AG04449 (cell line): ENCODE measurements at regions not wholly inside any gene's neighbourhood (a gene's known extent, or its start where the extent isn't known, plus 50 kb on each side); places are given as distances from the start of the nearest gene placed in this dataset.

Experiments
- CTCF ChIA-PET: fragments of 350-600 bp; formaldehyde crosslinking; extraction: SDS; loops from one replicate; lab custom pipeline; 2021; ENCODE audit warnings: antibody characterized with exemption; lab: Yijun Ruan, JAX
- POLR2A ChIA-PET: fragments of 400-600, 350-600 bp; formaldehyde crosslinking; extraction: SDS; loops from one replicate; lab custom pipeline; 2020; ENCODE audit warnings: antibody characterized with exemption, inconsistent platforms; lab: Yijun Ruan, JAX
- DNase-seq: peaks from one replicate; pipeline ENCODE4 v3.0.0-alpha.2; 2010; ENCODE audit warnings: low read depth, low spot score
- H3K4me3 ChIP-seq: 2 replicates; pipeline ENCODE4 v1.5.1; 2011; ENCODE audit warnings: low read depth, mild to moderate bottlenecking, control low read depth, low read length
- TF ChIP-seq, protein P1 (sequence below): IDR thresholded peaks from one replicate; pipeline ENCODE4 v1.5.1; 2011; ENCODE audit warnings: mild to moderate bottlenecking, moderate library complexity, low read length, control low read depth, inconsistent platforms; ENCODE audit not compliant: insufficient read depth; ENCODE audit errors: missing control alignments

DNA sequence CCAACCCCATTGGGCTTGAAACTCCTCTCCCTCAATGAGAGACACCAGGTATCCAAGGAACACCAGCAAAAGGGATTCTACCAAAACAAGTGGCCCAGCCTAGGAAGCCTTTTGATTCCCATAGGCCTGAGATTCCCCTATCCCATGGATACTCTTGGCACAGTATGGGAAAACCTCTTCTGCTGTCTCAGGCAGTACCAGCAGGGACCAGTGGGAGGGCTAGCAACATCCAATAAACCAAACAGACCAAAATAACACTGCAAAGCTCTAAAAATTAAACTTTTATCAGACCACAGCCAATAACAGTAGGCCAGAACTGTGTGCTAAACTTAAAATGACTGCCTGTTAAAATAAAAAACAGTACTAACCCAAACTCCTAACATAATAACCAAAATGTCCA is 153.9 kb upstream of the CES5A start:
- TF ChIP-seq, protein P1, sequence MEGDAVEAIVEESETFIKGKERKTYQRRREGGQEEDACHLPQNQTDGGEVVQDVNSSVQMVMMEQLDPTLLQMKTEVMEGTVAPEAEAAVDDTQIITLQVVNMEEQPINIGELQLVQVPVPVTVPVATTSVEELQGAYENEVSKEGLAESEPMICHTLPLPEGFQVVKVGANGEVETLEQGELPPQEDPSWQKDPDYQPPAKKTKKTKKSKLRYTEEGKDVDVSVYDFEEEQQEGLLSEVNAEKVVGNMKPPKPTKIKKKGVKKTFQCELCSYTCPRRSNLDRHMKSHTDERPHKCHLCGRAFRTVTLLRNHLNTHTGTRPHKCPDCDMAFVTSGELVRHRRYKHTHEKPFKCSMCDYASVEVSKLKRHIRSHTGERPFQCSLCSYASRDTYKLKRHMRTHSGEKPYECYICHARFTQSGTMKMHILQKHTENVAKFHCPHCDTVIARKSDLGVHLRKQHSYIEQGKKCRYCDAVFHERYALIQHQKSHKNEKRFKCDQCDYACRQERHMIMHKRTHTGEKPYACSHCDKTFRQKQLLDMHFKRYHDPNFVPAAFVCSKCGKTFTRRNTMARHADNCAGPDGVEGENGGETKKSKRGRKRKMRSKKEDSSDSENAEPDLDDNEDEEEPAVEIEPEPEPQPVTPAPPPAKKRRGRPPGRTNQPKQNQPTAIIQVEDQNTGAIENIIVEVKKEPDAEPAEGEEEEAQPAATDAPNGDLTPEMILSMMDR, result no peak
- ChIA-PET POLR2A (no interaction called here), CTCF (no interaction called here)
- no peak overlapping the region for H3K4me3 ChIP-seq
- DNase-seq, result no peak

DNA sequence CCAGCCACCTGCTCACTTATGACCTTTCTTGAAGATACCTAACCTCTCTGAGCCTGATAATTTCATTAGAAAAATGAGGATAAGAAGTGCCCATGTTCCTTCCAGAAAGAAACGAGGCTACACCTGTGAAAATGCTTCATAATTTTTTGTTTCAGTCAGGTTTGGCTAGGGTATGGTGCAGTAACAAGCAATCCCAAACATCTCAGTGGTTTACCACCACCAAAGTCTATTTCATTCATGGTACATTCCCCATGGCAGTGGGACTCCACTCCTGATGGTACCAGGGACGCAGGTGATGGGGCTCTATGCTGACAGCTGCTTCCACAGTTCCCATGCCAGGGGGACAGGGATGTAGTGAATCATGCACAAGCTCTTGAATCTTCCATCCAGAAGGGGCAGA is 147.6 kb upstream of the CES5A start:
- DNase-seq, result no peak
- CTCF ChIA-PET, result no interaction called here
- H3K4me3 ChIP-seq, result no peak overlapping the region
- POLR2A ChIA-PET, result no interaction called here
- TF ChIP-seq, protein P1, result no peak

DNA sequence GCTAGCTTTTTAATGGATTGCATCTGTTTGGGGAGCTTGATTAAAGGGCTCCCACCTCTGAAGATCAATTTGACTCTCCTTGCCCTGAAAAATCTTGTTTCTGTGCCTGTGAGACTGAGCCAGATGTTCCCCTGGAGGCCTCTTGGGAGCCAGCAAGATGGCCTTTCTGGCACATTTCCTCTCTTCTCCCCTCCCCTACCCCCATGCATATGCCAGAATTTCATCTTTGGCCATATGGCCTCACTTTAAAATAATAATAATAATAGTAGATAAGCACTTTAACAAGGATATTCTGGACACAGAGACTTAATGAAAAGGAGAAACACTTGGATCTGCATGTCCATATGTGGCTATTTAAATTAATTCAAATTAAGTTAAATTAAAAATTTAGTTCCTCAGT is 144.1 kb upstream of the CES5A start:
- CTCF ChIA-PET, result no interaction called here
- POLR2A ChIA-PET, result no interaction called here
- DNase-seq, result no peak
- TF ChIP-seq, protein P1, result no peak
- H3K4me3 ChIP-seq, result no peak overlapping the region

DNA sequence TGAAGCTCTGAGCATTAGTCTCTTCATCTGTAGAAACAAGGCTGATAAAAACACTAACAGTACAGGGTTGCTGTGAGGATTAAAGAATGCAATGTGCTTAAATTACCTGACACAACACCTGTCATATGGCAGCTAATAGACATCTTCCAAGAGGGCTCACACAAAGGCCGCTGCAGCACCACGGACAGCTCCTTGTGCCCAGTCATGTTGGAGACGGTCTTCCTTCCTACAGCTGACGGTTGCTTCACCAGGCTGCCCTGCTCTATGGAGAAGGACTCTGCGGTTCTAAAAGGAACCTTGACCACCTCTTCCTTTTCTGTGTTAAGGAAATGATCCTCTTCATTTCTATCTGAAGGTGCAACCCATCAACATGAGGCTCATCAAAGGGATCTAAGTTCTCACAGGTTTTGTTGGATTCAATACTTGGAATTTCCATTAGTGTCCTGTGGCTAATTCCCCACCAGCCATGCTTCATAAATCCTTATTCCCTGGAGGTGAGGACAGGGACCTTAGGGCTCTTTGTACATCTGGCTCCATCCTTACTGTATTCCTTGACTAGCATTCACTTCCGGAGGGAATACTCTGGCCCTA is 138.9 kb upstream of the CES5A start:
- TF ChIP-seq, protein P1, result no peak
- CTCF ChIA-PET, result no interaction called here
- POLR2A ChIA-PET, result no interaction called here
- DNase-seq, result no peak
- no peak overlapping the region for H3K4me3 ChIP-seq

DNA sequence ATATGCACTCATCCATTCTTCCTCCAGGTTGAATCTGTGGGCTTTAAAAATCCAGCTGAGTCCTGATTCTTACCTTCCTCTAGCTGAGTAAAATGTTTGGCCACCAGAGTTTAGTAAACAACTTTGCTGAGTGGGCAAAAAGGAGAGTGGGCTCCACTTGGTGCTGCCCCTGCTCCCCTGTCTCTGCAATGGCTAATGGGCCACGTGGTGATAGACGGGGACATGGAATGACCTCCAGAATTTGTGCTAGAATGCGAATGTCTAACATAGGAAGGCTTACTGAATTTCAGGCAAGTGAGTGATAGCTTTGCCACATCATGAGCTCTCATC is 137.3 kb upstream of the CES5A start:
- no peak overlapping the region for H3K4me3 ChIP-seq
- DNase-seq, result no peak
- TF ChIP-seq, protein P1, result no peak
- ChIA-PET POLR2A (no interaction called here), CTCF (no interaction called here)

DNA sequence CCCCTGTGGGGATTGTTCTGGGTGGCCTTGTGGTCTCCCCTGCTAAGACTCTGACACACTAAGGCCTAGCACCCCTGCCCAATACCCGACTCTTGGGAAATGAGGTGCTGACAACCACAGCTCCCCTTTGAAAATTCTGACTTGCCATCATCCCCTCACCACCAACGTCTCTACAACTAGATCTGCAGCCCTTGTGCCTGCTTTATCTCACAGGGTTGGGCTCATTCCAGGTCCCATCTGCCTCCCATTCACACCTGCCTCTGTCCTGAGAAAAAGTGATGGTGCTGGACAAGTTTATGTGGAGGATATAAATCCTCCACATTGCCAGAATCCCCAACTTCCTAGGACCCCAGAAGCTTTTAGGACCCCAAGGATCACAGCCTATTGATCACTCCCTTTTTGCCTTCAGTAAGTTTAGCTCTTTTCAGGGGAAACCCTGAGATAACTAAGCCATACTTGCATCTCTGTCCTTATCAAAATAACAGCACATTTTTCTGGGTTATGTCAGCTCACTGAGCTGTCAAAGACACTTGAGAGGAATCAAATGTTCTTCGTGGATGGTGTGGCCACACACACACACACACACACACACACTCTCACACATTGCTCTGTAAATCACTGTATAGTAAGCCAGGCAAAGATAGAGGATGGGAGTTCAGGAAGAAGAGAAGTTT is 136.8 kb upstream of the CES5A start:
- ChIA-PET CTCF (interaction anchor here (0.6 kb wide), 1 partner anchor 47 kb away, joined by 3 read pairs; no protein-coding TSS in a partner anchor), POLR2A (no interaction called here)
- DNase-seq, result no peak
- TF ChIP-seq, protein P1, result no peak
- H3K4me3 ChIP-seq, result no peak overlapping the region
